ENCODE measurements at regions not wholly inside any gene's neighbourhood (a gene's known extent, or its start where the extent isn't known, plus 50 kb on each side); places are given as distances from the start of the nearest gene placed in this dataset.

DNA sequence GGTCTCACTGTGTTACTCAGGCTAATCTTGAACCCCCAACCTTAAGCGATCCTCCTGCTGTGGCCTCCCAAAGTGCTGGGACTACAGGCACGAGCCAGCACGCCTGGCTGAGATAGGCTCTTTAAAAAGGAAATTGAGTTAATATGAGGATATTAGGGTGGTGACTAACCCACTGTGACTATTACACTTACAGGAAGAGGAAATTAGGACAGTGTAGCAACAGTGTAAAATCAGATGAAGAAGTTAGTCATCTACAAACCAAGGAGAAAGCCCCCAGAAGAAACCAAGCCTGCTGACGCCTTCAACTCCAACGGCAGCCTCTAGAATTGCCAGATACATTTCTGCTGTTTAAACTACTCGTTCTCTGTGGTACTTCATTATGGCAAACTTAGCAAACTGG is 711.9 kb downstream of the SUCLG1 start:
- TF ChIP-seq, protein P1, sequence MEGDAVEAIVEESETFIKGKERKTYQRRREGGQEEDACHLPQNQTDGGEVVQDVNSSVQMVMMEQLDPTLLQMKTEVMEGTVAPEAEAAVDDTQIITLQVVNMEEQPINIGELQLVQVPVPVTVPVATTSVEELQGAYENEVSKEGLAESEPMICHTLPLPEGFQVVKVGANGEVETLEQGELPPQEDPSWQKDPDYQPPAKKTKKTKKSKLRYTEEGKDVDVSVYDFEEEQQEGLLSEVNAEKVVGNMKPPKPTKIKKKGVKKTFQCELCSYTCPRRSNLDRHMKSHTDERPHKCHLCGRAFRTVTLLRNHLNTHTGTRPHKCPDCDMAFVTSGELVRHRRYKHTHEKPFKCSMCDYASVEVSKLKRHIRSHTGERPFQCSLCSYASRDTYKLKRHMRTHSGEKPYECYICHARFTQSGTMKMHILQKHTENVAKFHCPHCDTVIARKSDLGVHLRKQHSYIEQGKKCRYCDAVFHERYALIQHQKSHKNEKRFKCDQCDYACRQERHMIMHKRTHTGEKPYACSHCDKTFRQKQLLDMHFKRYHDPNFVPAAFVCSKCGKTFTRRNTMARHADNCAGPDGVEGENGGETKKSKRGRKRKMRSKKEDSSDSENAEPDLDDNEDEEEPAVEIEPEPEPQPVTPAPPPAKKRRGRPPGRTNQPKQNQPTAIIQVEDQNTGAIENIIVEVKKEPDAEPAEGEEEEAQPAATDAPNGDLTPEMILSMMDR (IDR thresholded peaks at IDR 0.05), result no peak
- TF ChIP-seq POLR2A (IDR thresholded peaks at IDR 0.05), result no peak

Data from testis (tissue), 2 donors.